Activated effector memory CD4-positive, alpha-beta T cell treated with anti-CD3 and anti-CD28 coated beads, Interleukin-2, amount 50 U/mL, for 16 hours (primary cell): ENCODE measurements at regions not wholly inside any gene's neighbourhood (a gene's known extent, or its start where the extent isn't known, plus 50 kb on each side); places are given as distances from the start of the nearest gene placed in this dataset.
"Not testable (repeated sequence)": the region's sequence is repeated elsewhere in the genome, so short reads cannot be mapped to it uniquely, and the experiment has no call there.

Source experiments
- DNase-seq: peaks from one replicate; pipeline ENCODE4 v3.0.0-alpha.2; 2020

DNA sequence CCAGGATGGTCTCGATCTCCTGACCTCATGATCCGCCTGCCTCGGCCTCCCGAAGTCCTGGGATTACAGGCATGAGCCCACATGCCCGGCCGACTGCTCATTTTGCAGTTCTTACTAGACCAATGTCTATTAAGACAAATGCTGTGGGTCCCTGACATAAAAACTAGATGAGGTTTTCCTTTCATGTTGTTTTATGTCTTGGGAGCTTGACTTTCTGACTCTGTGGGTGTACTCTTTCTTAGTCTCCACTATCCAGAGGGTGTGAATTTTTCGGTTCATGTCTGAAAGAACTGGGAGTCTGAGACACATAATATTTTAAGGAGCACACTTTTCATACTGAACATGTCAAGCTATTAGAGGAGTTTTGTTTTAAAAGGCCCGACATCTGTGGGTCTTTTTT lies 744.9 kb upstream of the B3GALT2 start:
- no peak for DNase-seq

- DNase-seq, result no peak
These were observed 743.1 kb upstream of the B3GALT2 start for GRCh38 chr1:193929374-193930033.

DNA sequence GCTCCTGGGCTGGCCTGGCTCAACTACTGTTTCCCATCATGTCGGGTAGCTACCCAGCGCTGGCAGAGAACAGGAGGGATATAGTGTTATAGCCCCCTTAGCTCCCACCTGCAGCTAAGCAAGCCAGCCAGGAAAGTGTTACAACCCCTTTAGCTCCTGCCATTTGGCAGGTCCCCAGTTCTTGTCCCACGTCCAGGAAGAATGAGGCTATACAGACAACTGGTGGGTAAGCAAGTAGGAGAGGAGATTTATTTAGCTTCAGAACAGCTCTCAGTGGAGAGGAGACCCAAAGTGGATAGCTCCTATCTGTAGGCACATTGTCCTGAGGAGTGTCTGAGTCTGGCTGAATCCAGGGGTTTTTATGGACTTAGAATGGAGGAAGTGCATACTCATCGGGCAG lies 741.1 kb upstream of the B3GALT2 start:
- DNase-seq, result no peak

- no peak for DNase-seq
These were observed 740.5 kb upstream of the B3GALT2 start for GRCh38 chr1:193926956-193927355.

- DNase-seq, result no peak
These were observed 733.4 kb upstream of the B3GALT2 start for GRCh38 chr1:193919827-193920226.

DNA sequence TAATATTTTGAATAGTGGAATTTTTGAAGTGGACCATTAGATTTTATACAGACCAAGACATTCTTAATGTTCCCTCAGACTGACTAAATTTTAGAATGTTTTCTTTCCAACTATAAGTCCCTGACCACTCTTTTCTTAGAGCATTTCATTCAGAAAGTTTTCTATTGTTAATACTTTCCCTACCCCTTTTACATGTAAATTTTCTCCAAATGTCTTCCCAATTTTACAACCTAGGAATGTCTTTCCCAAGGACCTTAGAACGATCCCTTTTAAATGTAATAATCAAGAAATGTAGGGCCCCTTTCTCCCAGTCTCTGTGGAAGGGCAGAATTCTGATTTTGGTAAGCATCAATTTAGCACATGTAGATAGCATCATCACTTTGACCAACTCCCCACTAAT lies 730.0 kb upstream of the B3GALT2 start:
- DNase-seq, result no peak

GRCh38 chr1:193914871-193915270 lies 728.5 kb upstream of the B3GALT2 start:
- no peak for DNase-seq

DNA sequence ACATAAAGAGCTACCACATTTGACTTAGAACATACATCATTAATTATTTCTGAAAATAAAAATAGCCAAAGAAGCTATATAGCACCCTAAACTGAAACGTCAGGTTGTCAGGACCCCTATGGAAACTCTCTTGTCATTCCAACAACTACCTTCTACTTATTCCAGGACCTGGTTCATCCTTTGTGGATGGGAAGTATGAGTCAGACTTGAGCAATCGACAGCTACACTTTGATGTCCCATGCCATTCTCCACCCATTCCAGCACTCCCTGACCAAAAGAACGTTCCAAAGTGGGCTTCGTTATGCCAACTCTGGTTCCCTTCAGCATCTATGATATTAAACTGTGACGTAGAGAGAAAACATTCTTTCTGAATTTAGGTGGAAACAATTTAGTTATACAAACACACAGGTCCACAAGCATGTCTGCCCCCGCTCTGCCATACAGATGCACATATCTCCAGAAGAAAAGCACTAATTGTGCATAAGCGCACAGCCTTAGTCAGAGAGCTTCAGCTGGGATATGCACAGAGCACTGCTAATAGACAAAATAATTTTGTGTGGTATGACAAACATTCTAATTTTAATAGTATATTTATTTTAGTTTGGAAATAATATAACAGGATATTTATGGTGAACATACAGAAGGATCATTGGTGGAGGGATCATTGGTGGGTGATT lies 723.1 kb upstream of the B3GALT2 start:
- no peak for DNase-seq

GRCh38 chr1:193905288-193906085 lies 719.1 kb upstream of the B3GALT2 start:
- DNase-seq, result no peak

DNA sequence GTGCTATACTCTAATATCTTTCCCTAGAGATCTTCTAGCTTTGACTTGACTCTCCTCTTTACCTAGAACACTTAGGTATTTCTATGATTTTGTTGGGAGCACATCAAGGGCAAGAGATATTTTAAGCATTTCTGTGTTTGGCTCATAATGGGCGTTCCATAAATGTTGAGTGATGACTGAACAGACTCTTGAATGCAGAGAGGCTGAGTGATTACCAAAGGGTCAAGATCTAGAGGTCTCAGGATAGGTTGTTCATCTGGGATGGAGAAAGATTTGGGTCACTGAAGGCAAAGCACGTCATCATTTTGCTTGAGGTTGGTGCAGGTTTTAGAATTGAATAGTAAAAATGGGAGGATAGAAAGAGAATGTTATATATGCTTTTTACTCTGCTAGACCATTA lies 705.4 kb upstream of the B3GALT2 start:
- no peak for DNase-seq

GRCh38 chr1:193890935-193891334 lies 704.5 kb upstream of the B3GALT2 start:
- no peak for DNase-seq

- DNase-seq, result no peak
These were observed 698.6 kb upstream of the B3GALT2 start for GRCh38 chr1:193884848-193885558.

DNA sequence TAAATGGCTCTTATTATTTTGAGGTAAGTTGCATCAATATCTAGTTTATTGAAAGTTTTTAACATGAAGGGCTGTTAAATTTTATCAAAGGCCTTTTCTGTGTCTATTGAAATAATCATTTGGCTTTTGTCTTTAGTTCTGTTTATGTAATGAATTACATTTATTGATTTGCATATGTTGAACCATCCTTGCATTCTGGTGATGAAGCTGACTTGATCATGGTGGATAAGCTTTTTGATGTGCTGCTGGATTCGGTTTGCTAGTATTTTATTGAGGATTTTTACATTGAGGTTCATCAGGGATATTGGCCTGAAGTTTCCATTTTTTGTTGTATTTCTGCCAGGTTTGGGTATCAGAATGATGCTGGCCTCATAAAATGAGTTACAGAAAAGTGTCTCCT lies 691.5 kb upstream of the B3GALT2 start:
- DNase-seq, result not testable (repeated sequence)

DNA sequence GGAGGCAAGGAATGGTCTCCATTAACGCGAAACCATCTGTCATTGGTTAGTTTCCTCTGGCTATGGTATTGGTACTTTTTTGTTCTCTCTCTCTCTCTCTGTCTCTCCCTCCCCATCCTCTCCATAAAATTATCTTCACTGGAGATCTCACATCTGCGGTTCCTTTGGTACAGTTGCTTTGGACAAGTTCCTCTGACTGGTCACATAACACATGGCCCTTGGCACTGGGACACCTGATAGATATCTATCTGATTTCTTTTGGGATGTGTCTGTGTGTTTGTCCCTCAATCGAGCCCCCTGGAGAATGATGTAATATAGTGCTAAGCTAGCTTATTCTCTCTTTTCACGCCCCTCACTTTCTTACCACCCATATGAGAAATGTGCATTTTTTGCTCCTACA lies 682.0 kb upstream of the B3GALT2 start:
- DNase-seq, result no peak

- DNase-seq, result no peak
These were observed 669.8 kb upstream of the B3GALT2 start for GRCh38 chr1:193856261-193856660.

- DNase-seq, result no peak
These were observed 664.3 kb upstream of the B3GALT2 start for GRCh38 chr1:193850745-193851144.

DNA sequence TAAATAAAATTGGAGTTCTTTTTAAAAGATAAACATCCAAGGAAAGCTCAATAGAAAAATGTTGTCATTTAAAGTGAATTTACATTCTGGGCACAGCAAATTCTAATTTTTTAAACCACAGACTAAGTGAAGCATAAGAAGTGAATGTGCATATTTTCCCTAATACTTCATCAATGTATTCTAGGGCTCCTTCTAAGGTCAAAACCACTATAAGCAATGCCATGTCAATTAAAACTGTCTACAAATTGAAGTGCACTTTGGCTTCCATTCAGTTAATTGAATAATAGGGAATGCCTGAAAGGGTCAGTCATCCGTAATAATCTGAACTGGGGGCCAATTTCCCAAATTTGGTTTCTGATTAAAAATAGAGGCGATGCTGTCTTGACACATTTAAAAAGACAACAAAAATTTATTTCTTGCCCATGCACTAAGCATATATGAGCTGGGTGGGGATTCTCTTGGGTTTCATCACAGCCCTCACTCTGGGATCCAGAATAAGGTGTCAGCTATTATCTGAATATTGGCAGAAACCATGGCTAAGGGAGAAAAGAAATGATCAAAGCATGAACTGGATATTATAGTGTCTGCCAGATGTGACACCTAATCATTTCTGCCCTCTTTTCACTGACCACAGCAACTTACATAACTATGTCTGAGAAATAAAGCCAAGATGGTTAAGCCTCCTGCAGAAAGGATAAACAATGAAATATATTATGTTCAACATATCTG lies 660.6 kb upstream of the B3GALT2 start:
- DNase-seq, result no peak

- DNase-seq, result no peak
These were observed 660.0 kb upstream of the B3GALT2 start for GRCh38 chr1:193846411-193846810.

DNA sequence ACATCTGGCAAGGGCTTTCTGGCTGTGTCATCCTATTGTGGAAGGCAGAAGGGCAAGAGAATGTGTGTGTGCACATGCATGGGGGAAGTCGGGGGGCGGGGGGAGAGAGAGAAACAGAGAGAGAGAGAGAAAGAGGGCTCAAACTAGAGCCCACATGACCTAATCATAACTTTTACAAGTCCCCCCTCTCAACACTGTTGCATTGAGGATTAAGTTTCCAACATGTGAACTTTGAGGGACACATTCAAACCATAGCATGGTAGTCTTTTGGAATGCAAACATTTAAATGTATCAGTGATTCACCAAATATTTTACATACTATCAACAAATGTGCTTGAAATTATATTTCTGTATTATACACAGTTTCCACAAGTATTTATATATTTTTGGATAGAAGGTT lies 655.4 kb upstream of the B3GALT2 start:
- DNase-seq, result no peak

GRCh38 chr1:193831465-193831864 lies 645.1 kb upstream of the B3GALT2 start:
- DNase-seq, result no peak

GRCh38 chr1:193827516-193827915 lies 641.1 kb upstream of the B3GALT2 start:
- no peak for DNase-seq

- no peak for DNase-seq
These were observed 633.0 kb upstream of the B3GALT2 start for GRCh38 chr1:193819376-193819775.

GRCh38 chr1:193807208-193807607 lies 620.8 kb upstream of the B3GALT2 start:
- no peak for DNase-seq
